GM19372 (cell line): ENCODE measurements at regions not wholly inside any gene's neighbourhood (a gene's known extent, or its start where the extent isn't known, plus 50 kb on each side); places are given as distances from the start of the nearest gene placed in this dataset.
"Not testable (repeated sequence)": the region's sequence is repeated elsewhere in the genome, so short reads cannot be mapped to it uniquely, and the experiment has no call there.

Experiments used
- ATAC-seq: cut with Tn5 transposase; IDR thresholded peaks from one replicate; pipeline ENCODE4 v1.9.1; 2021; ENCODE audit warnings: mild to moderate bottlenecking, low read depth, moderate library complexity; ENCODE audit not compliant: unreplicated experiment

- ATAC-seq: no peak
These were observed 593.5 kb downstream of the TENT5A start for GRCh38 chr6:81158956-81159355.

- no peak for ATAC-seq
These were observed 603.7 kb downstream of the TENT5A start for GRCh38 chr6:81148751-81149150.

- no peak for ATAC-seq
These were observed 607.0 kb downstream of the TENT5A start for GRCh38 chr6:81145506-81145905.

- no peak for ATAC-seq
These were observed 608.1 kb downstream of the TENT5A start for GRCh38 chr6:81144346-81144745.

- ATAC-seq: no peak
These were observed 614.2 kb downstream of the TENT5A start for GRCh38 chr6:81138236-81138635.

GRCh38 chr6:81130969-81131368 is 621.5 kb downstream of the TENT5A start:
- no peak for ATAC-seq

GRCh38 chr6:81130061-81130460 is 622.4 kb downstream of the TENT5A start:
- ATAC-seq: no peak

- no peak for ATAC-seq
These were observed 623.8 kb downstream of the TENT5A start for GRCh38 chr6:81128671-81129070.

GRCh38 chr6:81126150-81126549 is 626.3 kb downstream of the TENT5A start:
- no peak for ATAC-seq

GRCh38 chr6:81120280-81120679 is 632.2 kb downstream of the TENT5A start:
- no peak for ATAC-seq

- no peak for ATAC-seq
These were observed 646.5 kb downstream of the TENT5A start for GRCh38 chr6:81105998-81106397.

- no peak for ATAC-seq
These were observed 654.2 kb downstream of the TENT5A start for GRCh38 chr6:81098109-81098814.

- not testable (repeated sequence) for ATAC-seq
These were observed 656.0 kb downstream of the TENT5A start for GRCh38 chr6:81096464-81096863.

GRCh38 chr6:81093051-81093450 is 659.4 kb downstream of the TENT5A start:
- ATAC-seq: no peak

GRCh38 chr6:81088145-81088544 is 664.3 kb downstream of the TENT5A start:
- ATAC-seq: no peak

GRCh38 chr6:81086991-81087390 is 665.5 kb downstream of the TENT5A start:
- no peak for ATAC-seq

- no peak for ATAC-seq
These were observed 667.1 kb downstream of the TENT5A start for GRCh38 chr6:81085431-81085790.

GRCh38 chr6:81084776-81085430 is 667.6 kb downstream of the TENT5A start:
- ATAC-seq: no peak

- no peak for ATAC-seq
These were observed 676.5 kb downstream of the TENT5A start for GRCh38 chr6:81075974-81076373.

- no peak for ATAC-seq
These were observed 679.2 kb downstream of the TENT5A start for GRCh38 chr6:81073318-81073717.

GRCh38 chr6:81071121-81071520 is 681.4 kb downstream of the TENT5A start:
- no peak for ATAC-seq

GRCh38 chr6:81067057-81067456 is 685.4 kb downstream of the TENT5A start:
- no peak for ATAC-seq
